GM12878 (cell line): ENCODE measurements at regions not wholly inside any gene's neighbourhood (a gene's known extent, or its start where the extent isn't known, plus 50 kb on each side); places are given as distances from the start of the nearest gene placed in this dataset.

ENCODE experiments used
- ATAC-seq: fragments of 200-7000 bp; cut with Tn5 transposase; 3 replicates; pipeline ENCODE4 v1.9.1; 2020; ENCODE audit warnings: mild to moderate bottlenecking, moderate library complexity
- BruUV-seq: library from RNA; stranded (reverse); fragments of 400-500 nt; replicated peaks from 2 replicates; lab custom pipeline; 2021; lab: Mats Ljungman, UMichigan
- CTCF ChIA-PET: fragments of 300-600 bp; sonication (Branson Sonifier 250); formaldehyde crosslinking; extraction: SDS; loops from one replicate; lab custom pipeline; 2021; ENCODE audit warnings: inconsistent platforms; lab: Yijun Ruan, JAX
- POLR2A ChIA-PET: fragments of 350-600 bp; formaldehyde crosslinking; extraction: SDS; loops from one replicate; lab custom pipeline; 2021; ENCODE audit warnings: inconsistent platforms; lab: Charles Lee
- RAD21 ChIA-PET: fragments of 300-600 bp; sonication (Branson Sonifier 250); formaldehyde crosslinking; loops from one replicate; lab custom pipeline; 2023; ENCODE audit warnings: antibody characterized with exemption; ENCODE audit not compliant: unreplicated experiment; lab: Charles Lee
- SMC1A ChIA-PET: fragments of 300-600 bp; sonication (Branson Sonifier 250); formaldehyde crosslinking; loops from one replicate; lab custom pipeline; 2023; ENCODE audit not compliant: unreplicated experiment, uncharacterized antibody; lab: Charles Lee
- DNase-seq: peaks from one replicate; pipeline ENCODE4 v3.0.0-alpha.2; 2011; ENCODE audit warnings: low read depth, low spot score
- FAIRE-seq: peaks from 3 replicates; lab custom pipeline; 2011; peaks lifted over from hg19 to GRCh38; lab: Jason Lieb, UNC
- H2AFZ ChIP-seq: 2 replicates; pipeline ENCODE4 v1.6.0; 2011; ENCODE audit warnings: low read depth, low read length, control low read depth; ENCODE audit not compliant: control insufficient read depth
- H3K27ac ChIP-seq: 2 replicates; pipeline ENCODE4 v1.5.1; 2011; ENCODE audit warnings: control low read depth; ENCODE audit not compliant: control insufficient read depth, insufficient read depth
- H3K27me3 ChIP-seq, 2 experiments: replicated peaks in 1 of 2; 2 replicates each; pipeline versions ENCODE4 v1.6.0 to v1.6.1; 2011; ENCODE audit warnings: low read length in 1 of 2; ENCODE audit not compliant: control insufficient read depth in 2 of 2, insufficient read depth in 2 of 2
- H3K36me3 ChIP-seq, 2 experiments: 2 replicates each; pipeline ENCODE4 v1.5.1; 2011; ENCODE audit warnings: low read length in 1 of 2; ENCODE audit not compliant: control insufficient read depth in 2 of 2, insufficient read depth in 2 of 2
- H3K4me1 ChIP-seq: 2 replicates; pipeline ENCODE4 v1.6.1; 2011; ENCODE audit warnings: mild to moderate bottlenecking, low read length, moderate library complexity, mixed read lengths; ENCODE audit not compliant: control insufficient read depth, insufficient read depth
- H3K4me2 ChIP-seq: 2 replicates; pipeline ENCODE4 v1.6.0; 2011; ENCODE audit warnings: control low read depth; ENCODE audit not compliant: control insufficient read depth, insufficient read depth
- H3K4me3 ChIP-seq: fragments of 200-600 bp; sonication (generic); 2 replicates; pipeline ENCODE4 v1.5.1; 2016
- H3K79me2 ChIP-seq: 2 replicates; pipeline ENCODE4 v1.6.0; 2011; ENCODE audit warnings: low read length; ENCODE audit not compliant: control insufficient read depth, insufficient read depth
- H3K9ac ChIP-seq: 2 replicates; pipeline ENCODE4 v1.8.0; 2011; ENCODE audit warnings: low read length, control low read depth, mixed read lengths; ENCODE audit not compliant: control insufficient read depth, insufficient read depth
- H3K9me3 ChIP-seq: replicated peaks from 3 replicates; pipeline ENCODE4 v1.5.1; 2011; ENCODE audit warnings: mild to moderate bottlenecking, low read length; ENCODE audit not compliant: control insufficient read depth, insufficient read depth
- H4K20me1 ChIP-seq: 2 replicates; pipeline ENCODE4 v1.6.0; 2011; ENCODE audit not compliant: control insufficient read depth, insufficient read depth
- ELK1 ChIP-seq: IDR thresholded peaks from 2 replicates; pipeline ENCODE4 v1.6.1; 2012; ENCODE audit warnings: low read depth, low read length, improper control_type of control experiment
- FOS ChIP-seq: IDR thresholded peaks from 3 replicates; pipeline ENCODE4 v1.6.1; 2011; ENCODE audit warnings: borderline replicate concordance; ENCODE audit not compliant: insufficient read length; ENCODE audit errors: extremely low read depth
- FOXK2 ChIP-seq: fragments of 450-650 bp; IDR thresholded peaks from 2 replicates; pipeline ENCODE4 v1.6.1; 2017; ENCODE audit warnings: mild to moderate bottlenecking, moderate library complexity
- GABPA ChIP-seq: IDR thresholded peaks from 2 replicates; pipeline ENCODE4 v1.6.1; 2014; ENCODE audit warnings: antibody characterized with exemption, low read depth, mild to moderate bottlenecking, inconsistent platforms
- NFYA ChIP-seq: IDR thresholded peaks from 2 replicates; pipeline ENCODE4 v1.6.1; 2011; ENCODE audit warnings: low read depth, mild to moderate bottlenecking, low read length, improper control_type of control experiment, borderline replicate concordance
- RBBP5 ChIP-seq: fragments of 200-600 bp; sonication (generic); conservative IDR thresholded peaks from 2 replicates; pipeline ENCODE4 v1.6.1; 2016
- RUNX3 ChIP-seq: IDR thresholded peaks from 2 replicates; pipeline ENCODE4 v1.6.1; 2012; ENCODE audit warnings: low read length, inconsistent platforms
- SIN3A ChIP-seq: IDR thresholded peaks from 2 replicates; pipeline ENCODE4 v1.6.1; 2012; ENCODE audit warnings: low read depth, low read length, improper control_type of control experiment
- WRNIP1 ChIP-seq: IDR thresholded peaks from 2 replicates; pipeline ENCODE4 v1.6.1; 2011; ENCODE audit warnings: low read depth, low read length, improper control_type of control experiment, borderline replicate concordance
- ZNF687 ChIP-seq: fragments of 450-650 bp; IDR thresholded peaks from 2 replicates; pipeline ENCODE4 v1.6.1; 2017; ENCODE audit warnings: mild to moderate bottlenecking, moderate library complexity
- ZSCAN29 ChIP-seq: fragments of 450-650 bp; IDR thresholded peaks from 2 replicates; pipeline ENCODE4 v1.6.1; 2017; ENCODE audit warnings: mild to moderate bottlenecking, moderate library complexity
- ZZZ3 ChIP-seq: IDR thresholded peaks from 2 replicates; pipeline ENCODE4 v1.6.1; 2011; ENCODE audit warnings: low read depth; ENCODE audit not compliant: control insufficient read depth, insufficient read length
- WGBS: methylation state at CpG from one replicate; pipeline ENCODE4 v1.1.6; 2016; ENCODE audit warnings: low lambda C conversion rate; ENCODE audit not compliant: insufficient replicate concordance, insufficient coverage; ENCODE audit errors: missing lambda C conversion rate; 5-methylcytosine and 5-hydroxymethylcytosine counted together
- in situ Hi-C: fragments of 300-500 bp; cut with MboI; formaldehyde crosslinking; loops from 9 replicates; pipeline ENCODE4 v1.14.3; 2018; ENCODE audit warnings: mixed read lengths
- intact Hi-C: fragments of 100-400 bp; cut with micrococcal nuclease; formaldehyde crosslinking; loops from one replicate; pipeline ENCODE4 v1.14.2; 2022; ENCODE audit not compliant: unreplicated experiment

DNA sequence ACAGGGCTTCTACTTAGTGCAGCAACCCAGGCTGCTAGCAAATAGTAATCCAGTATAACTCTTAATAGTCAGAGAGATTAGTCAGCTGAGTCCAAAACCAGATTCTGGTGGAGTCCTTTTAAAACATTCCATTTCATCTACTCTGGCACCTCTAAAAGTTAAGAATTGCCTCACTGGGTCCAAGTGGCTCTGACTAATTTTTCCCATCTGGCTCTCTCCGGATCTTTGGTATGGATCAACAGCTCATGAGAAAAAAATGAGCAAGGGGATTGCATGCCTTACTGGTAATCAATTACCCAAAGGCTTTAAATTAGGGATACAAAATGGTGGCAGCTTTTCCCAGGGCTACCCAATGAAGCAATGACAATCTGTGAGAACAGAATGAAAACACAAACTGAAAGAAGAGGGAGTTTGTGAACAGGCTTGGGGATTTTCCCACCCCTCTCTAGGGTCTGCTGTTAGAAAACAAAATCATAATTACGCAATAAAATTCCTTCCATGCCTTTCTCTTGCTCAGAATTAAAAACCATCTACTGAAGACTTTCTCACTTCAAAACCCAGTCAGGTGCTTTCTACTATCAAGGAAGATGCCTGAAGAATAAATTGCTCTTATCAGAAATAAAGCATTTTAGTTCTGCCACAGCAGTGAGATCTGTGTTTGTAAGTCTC lies 84.6 kb upstream of the PMFBP1 start:
- Histone ChIP-seq H3K4me1 (no peaks in the 10 kb centered on the region), H3K4me3 (no peak overlapping the region), H2AFZ (no peak overlapping the region), H3K27me3 (no peaks in the 10 kb centered on the region), H3K9me3 (no peaks in the 10 kb centered on the region), H3K36me3 (no peaks in the 10 kb centered on the region), H3K4me2 (no peak overlapping the region), H3K9ac (no peak overlapping the region)
- ChIA-PET POLR2A (no interaction called here), CTCF (no interaction called here), RAD21 (no interaction called here), SMC1A (no interaction called here)
- no TSS peak for BruUV-seq
- intact Hi-C loops: no loop called here
- no peak for DNase-seq
- FAIRE-seq: no peak
- TF ChIP-seq NFYA: no peak
- no peak for TF ChIP-seq ZSCAN29
- TF ChIP-seq GABPA: no peak
- no peak for TF ChIP-seq WRNIP1
- TF ChIP-seq RUNX3: no peak
- TF ChIP-seq RBBP5: no peak
- no peak for TF ChIP-seq ELK1
- no peak for TF ChIP-seq ZZZ3
- no peak for TF ChIP-seq FOXK2
- TF ChIP-seq ZNF687: no peak
- TF ChIP-seq SIN3A: no peak
- TF ChIP-seq FOS: no peak
- TF ChIP-seq, all 136 proteins: peak for 0
- no peak overlapping the region for H3K27ac ChIP-seq
- H3K79me2 ChIP-seq: no peaks in the 10 kb centered on the region
- in situ Hi-C loops: no loop called here
- ATAC-seq: no peak
- H4K20me1 ChIP-seq: no peaks in the 10 kb centered on the region
- WGBS: 50% methylated on average over 2 of the region's 2 CpGs
